WI38 (cell line): ENCODE measurements at regions not wholly inside any gene's neighbourhood (a gene's known extent, or its start where the extent isn't known, plus 50 kb on each side); places are given as distances from the start of the nearest gene placed in this dataset.
"Not testable (repeated sequence)": the region's sequence is repeated elsewhere in the genome, so short reads cannot be mapped to it uniquely, and the experiment has no call there.

Source experiments
- H3K4me3 ChIP-seq: 2 replicates; pipeline ENCODE4 v1.5.1; 2011; ENCODE audit warnings: low read depth, mild to moderate bottlenecking, control low read depth, low read length
- TF ChIP-seq, protein P1 (sequence below): IDR thresholded peaks from 2 replicates; pipeline ENCODE4 v1.5.1; 2012; ENCODE audit warnings: low read depth, mild to moderate bottlenecking, control low read depth, low read length

DNA sequence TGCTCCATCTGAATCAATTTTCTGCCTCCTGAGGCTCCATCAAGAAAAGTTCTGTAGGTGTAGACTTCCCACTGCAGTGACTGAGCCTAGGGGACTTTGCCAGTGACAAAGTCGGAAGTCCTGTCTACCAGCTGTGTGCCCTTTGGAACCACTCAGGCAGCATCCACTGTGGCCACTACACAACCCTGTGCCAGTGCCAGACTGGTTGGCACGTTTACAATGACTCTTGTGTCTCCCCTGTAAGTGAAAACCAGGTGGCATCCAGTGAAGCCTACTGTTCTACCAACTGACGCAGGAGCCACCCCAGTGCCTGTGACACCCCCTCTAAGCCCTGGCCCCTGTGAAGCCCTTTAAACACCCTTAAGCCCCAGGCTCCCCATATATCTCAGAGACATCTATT is 132.1 kb upstream of the SERPINE2 start:
- H3K4me3 ChIP-seq, result no peak overlapping the region
- TF ChIP-seq, protein P1, sequence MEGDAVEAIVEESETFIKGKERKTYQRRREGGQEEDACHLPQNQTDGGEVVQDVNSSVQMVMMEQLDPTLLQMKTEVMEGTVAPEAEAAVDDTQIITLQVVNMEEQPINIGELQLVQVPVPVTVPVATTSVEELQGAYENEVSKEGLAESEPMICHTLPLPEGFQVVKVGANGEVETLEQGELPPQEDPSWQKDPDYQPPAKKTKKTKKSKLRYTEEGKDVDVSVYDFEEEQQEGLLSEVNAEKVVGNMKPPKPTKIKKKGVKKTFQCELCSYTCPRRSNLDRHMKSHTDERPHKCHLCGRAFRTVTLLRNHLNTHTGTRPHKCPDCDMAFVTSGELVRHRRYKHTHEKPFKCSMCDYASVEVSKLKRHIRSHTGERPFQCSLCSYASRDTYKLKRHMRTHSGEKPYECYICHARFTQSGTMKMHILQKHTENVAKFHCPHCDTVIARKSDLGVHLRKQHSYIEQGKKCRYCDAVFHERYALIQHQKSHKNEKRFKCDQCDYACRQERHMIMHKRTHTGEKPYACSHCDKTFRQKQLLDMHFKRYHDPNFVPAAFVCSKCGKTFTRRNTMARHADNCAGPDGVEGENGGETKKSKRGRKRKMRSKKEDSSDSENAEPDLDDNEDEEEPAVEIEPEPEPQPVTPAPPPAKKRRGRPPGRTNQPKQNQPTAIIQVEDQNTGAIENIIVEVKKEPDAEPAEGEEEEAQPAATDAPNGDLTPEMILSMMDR, result no peak

DNA sequence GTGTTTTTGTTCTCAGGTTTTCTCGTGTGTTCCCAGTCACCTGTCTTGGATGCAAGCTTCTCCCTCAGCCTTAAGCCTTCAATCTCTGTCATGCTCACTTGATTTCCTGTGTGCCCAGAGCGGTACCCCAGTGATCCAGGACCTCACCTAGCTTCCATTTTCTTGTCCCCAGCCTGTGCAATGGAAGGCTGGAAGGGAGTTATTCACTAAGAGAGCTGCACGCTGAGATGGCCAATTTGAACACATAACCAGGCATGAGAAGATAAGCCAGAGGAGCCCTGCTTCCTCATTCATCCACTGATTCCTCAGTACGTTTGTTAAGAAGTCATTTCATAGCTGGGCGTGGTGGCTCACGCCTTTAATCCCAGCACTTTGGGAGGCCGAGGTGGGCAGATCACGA is 130.8 kb upstream of the SERPINE2 start:
- no peak overlapping the region for H3K4me3 ChIP-seq
- TF ChIP-seq, protein P1, result no peak

DNA sequence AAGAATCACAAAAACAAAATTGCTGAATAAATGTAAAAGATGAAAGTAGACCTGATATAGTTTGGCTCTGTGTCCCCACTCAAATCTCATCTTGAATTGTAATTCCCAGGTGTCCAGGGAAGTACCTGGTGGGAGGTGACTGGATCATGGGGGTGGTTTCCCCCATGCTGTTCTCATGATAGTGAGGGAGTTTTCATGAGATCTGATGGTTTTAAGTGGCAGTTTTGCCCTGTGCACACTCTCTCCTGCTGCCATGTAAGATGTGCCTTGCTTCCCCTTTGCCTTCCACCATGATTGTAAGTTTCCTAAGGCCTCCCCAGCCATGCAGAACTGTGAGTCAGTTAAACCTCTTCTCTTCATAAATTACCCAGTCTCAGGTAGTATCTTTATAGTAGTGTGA is 128.7 kb upstream of the SERPINE2 start:
- H3K4me3 ChIP-seq, result not testable (repeated sequence)

DNA sequence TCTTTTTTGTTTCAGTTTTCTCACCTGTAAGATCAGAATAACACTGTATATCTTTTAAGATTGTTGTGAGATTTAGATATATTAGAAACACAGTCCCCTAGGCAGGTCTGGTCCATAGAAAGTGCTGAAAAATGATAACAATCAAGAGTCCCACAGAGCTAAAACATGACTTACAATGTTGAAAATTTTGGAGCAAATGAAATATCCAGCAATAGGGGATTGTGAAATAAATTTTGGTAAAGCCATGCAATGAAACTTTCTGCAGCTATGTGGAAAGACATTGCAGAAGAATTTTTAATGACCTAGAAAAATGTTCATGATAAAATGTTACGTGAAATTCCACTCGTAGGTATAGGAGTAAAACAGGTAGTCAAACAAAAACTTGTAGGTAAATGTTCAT is 127.6 kb upstream of the SERPINE2 start:
- H3K4me3 ChIP-seq, result no peak overlapping the region
- TF ChIP-seq, protein P1, result no peak

DNA sequence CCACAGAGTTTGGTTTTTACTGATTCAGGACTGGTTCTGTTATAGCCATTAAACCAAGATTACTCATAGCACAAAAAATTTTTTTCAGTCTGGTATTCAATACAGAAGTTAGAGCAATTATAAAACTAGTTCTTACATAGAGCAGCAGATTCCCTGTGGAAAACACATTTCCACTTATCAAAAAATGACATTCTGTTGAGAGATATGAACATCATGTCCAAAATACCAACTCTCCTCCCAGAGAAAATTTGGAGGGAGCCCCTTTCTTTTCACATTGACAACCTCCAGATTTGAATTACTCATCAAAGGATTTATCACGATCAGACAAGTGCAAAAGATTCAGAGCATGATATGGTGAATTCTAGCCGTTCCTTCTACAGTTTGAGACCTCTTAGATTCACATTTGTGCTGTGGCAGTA is 126.8 kb upstream of the SERPINE2 start:
- H3K4me3 ChIP-seq, result no peak overlapping the region
- TF ChIP-seq, protein P1, result no peak

DNA sequence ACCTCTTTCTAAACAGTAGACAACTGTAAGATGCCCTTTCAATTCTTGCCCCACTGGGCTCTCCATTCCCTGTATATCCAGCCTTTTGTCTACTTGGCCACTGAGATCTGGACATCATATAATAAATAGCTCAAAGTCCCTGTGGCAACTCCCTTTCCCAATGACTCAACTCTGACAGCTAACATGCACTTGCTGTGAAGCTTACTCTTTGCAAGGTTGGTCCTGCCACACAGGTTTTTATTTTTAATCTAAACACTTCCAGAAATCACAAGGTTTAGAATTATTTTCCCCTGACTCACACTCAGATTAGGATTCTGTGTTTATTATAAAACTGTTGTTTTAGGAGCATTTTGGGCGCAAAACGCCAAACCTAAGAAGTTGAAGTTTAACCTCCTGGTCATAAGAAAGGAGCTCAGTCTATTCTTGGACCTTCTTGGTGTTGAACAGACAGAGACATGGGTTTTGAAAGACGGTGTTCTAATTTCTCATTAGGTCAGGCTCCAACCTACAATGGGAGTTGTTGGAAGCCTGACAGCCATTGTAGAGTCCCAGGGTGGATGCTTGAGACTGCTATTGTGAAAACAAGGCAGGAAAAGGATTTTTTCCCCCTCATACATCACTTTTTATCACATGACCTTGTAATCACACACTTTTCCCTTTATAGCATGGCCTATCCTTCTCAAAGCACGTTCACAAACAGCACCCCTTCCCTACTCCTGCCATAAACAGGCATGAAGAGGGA is 124.7 kb upstream of the SERPINE2 start:
- H3K4me3 ChIP-seq, result no peak overlapping the region
- TF ChIP-seq, protein P1, result no peak

DNA sequence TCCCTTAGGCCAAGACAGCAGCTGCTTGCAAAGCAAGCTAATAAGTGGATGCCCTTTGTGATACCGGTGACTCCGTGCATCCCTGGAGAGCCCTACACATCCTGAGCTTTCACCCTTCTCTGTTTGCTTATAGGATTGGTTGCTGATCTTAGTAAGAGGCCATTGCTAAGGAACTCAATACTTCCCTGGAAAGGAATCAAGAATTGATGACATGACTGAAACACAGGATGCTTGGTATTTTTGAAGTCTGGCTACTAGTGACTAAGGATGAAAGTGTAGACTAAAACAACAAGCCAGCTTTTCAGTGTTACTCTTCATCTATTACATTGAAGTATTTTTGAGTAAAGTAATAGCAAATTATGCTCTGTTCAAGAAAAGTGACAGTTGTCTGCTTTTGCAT is 123.0 kb upstream of the SERPINE2 start:
- H3K4me3 ChIP-seq, result no peak overlapping the region
- TF ChIP-seq, protein P1, result no peak

DNA sequence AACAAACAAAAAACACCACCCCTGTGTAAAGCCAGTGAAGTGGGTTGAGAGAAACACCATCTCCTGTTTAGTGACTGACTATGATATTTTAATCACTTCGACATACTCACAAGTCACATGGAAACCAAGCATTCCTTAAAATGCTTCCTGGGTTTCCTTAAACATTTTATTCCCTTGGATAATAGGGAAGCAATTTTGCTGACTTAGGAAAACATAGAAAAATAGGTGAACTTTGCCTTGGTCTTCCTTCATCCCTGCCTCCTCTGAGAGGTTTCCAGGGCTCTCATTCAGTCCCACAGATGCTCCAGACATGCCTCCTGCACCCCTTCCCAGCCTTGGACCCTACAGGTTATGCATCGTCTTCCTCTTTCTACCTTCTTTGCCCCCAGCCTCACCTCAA is 122.6 kb upstream of the SERPINE2 start:
- TF ChIP-seq, protein P1, result no peak
- no peak overlapping the region for H3K4me3 ChIP-seq
